Endothelial cell (in vitro differentiated cells): ENCODE measurements at regions not wholly inside any gene's neighbourhood (a gene's known extent, or its start where the extent isn't known, plus 50 kb on each side); places are given as distances from the start of the nearest gene placed in this dataset.

Experiments
- DNase-seq: peaks from one replicate; pipeline ENCODE4 v3.0.0; 2021; ENCODE audit warnings: low spot score
- H3K27ac Mint-ChIP-seq: one replicate; pipeline ENCODE4 v1.8.0; 2021; ENCODE audit warnings: mixed read lengths, inconsistent platforms; ENCODE audit not compliant: unreplicated experiment
- H3K27me3 Mint-ChIP-seq: one replicate; pipeline ENCODE4 v1.8.0; 2021; ENCODE audit warnings: mild to moderate bottlenecking, moderate library complexity, mixed read lengths, inconsistent platforms; ENCODE audit not compliant: unreplicated experiment
- H3K36me3 Mint-ChIP-seq: one replicate; pipeline ENCODE4 v1.8.0; 2021; ENCODE audit warnings: mild to moderate bottlenecking, low read depth, mixed read lengths, inconsistent platforms; ENCODE audit not compliant: unreplicated experiment
- H3K4me1 Mint-ChIP-seq: one replicate; pipeline ENCODE4 v1.8.0; 2021; ENCODE audit warnings: mild to moderate bottlenecking, mixed read lengths, inconsistent platforms; ENCODE audit not compliant: unreplicated experiment
- H3K4me3 Mint-ChIP-seq: one replicate; pipeline ENCODE4 v1.8.0; 2021; ENCODE audit warnings: mild to moderate bottlenecking, mixed read lengths, inconsistent platforms; ENCODE audit not compliant: unreplicated experiment
- H3K9me3 Mint-ChIP-seq: one replicate; pipeline ENCODE4 v1.8.0; 2021; ENCODE audit warnings: mixed read lengths, inconsistent platforms; ENCODE audit not compliant: unreplicated experiment
- CTCF ChIP-seq: fragments of 200-600 bp; sonication (generic); IDR thresholded peaks from one replicate; pipeline ENCODE4 v1.5.0; 2021; ENCODE audit warnings: antibody characterized with exemption; ENCODE audit not compliant: unreplicated experiment

GRCh38 chr9:113790093-113790492, 86.0 kb upstream of the ZNF618 start:
- Mint-ChIP-seq H3K36me3 (peaks cover 3% of the 10 kb centered on the region), H3K27me3 (peaks cover 4% of the 10 kb centered on the region), H3K27ac (no peak overlapping the region), H3K4me3 (no peak overlapping the region), H3K4me1 (peaks cover 2% of the 10 kb centered on the region), H3K9me3 (peaks cover 4% of the 10 kb centered on the region)
- no peak for TF ChIP-seq CTCF
- DNase-seq, result no peak

- H3K36me3 Mint-ChIP-seq, result peaks cover 3% of the 10 kb centered on the region
- no peak for DNase-seq
- peaks cover 5% of the 10 kb centered on the region for H3K27me3 Mint-ChIP-seq
- TF ChIP-seq CTCF, result no peak
- no peak overlapping the region for H3K4me3 Mint-ChIP-seq
- H3K4me1 Mint-ChIP-seq, result peaks cover 3% of the 10 kb centered on the region
- H3K27ac Mint-ChIP-seq, result no peak overlapping the region
- peaks cover 4% of the 10 kb centered on the region for H3K9me3 Mint-ChIP-seq
Observed at GRCh38 chr9:113793558-113793957, 82.6 kb upstream of the ZNF618 start.

GRCh38 chr9:113794721-113795120, 81.4 kb upstream of the ZNF618 start:
- no peak overlapping the region for H3K4me3 Mint-ChIP-seq
- H3K27ac Mint-ChIP-seq, result no peak overlapping the region
- peaks cover 4% of the 10 kb centered on the region for H3K9me3 Mint-ChIP-seq
- no peak for DNase-seq
- H3K27me3 Mint-ChIP-seq, result peaks cover 6% of the 10 kb centered on the region
- peaks cover 3% of the 10 kb centered on the region for H3K4me1 Mint-ChIP-seq
- H3K36me3 Mint-ChIP-seq, result peaks cover 3% of the 10 kb centered on the region
- no peak for TF ChIP-seq CTCF

GRCh38 chr9:113795811-113796392, 80.2 kb upstream of the ZNF618 start:
- peaks cover 6% of the 10 kb centered on the region for H3K27me3 Mint-ChIP-seq
- H3K27ac Mint-ChIP-seq, result no peak overlapping the region
- H3K9me3 Mint-ChIP-seq, result no peaks in the 10 kb centered on the region
- H3K36me3 Mint-ChIP-seq, result peaks cover 3% of the 10 kb centered on the region
- no peak for TF ChIP-seq CTCF
- H3K4me3 Mint-ChIP-seq, result no peak overlapping the region
- no peak for DNase-seq
- peaks cover 3% of the 10 kb centered on the region for H3K4me1 Mint-ChIP-seq

- peaks cover 6% of the 10 kb centered on the region for H3K27me3 Mint-ChIP-seq
- DNase-seq, result no peak
- no peak for TF ChIP-seq CTCF
- no peaks in the 10 kb centered on the region for H3K9me3 Mint-ChIP-seq
- H3K36me3 Mint-ChIP-seq, result no peaks in the 10 kb centered on the region
- no peak overlapping the region for H3K27ac Mint-ChIP-seq
- peaks cover 3% of the 10 kb centered on the region for H3K4me1 Mint-ChIP-seq
- no peak overlapping the region for H3K4me3 Mint-ChIP-seq
Observed at GRCh38 chr9:113796646-113797426, 79.3 kb upstream of the ZNF618 start.
